Hematopoietic multipotent progenitor cell (in vitro differentiated cells): ENCODE measurements at regions not wholly inside any gene's neighbourhood (a gene's known extent, or its start where the extent isn't known, plus 50 kb on each side); places are given as distances from the start of the nearest gene placed in this dataset. TPM values are rescaled to one million over a fixed set of nuclear protein-coding genes. Genes with fewer than 3 reads are reported as not detected.
"Not testable (repeated sequence)": the region's sequence is repeated elsewhere in the genome, so short reads cannot be mapped to it uniquely, and the experiment has no call there.

ENCODE experiments used
- DNase-seq, 3 donors: peaks; one replicate each; pipeline ENCODE4 v3.0.0-alpha.2; 2011 to 2015; ENCODE audit warnings: low read depth in 2 of 3, low spot score in 2 of 3
- small RNA-seq: library from RNA; depleted of rRNA; stranded (forward); fragments of <200 nt; gene quantifications from one replicate; pipeline ENCODE3, GENCODE V24; 2012

- not testable (repeated sequence) for DNase-seq
Observed at GRCh38 chr14:19344689-19345088, 89.5 kb downstream of the POTEG start.

GRCh38 chr14:19345298-19345911, 88.7 kb downstream of the POTEG start:
- DNase-seq = not testable (repeated sequence)

- not testable (repeated sequence) for DNase-seq
Observed at GRCh38 chr14:19346074-19346480, 88.1 kb downstream of the POTEG start.

GRCh38 chr14:19346636-19347035, 87.5 kb downstream of the POTEG start:
- DNase-seq = not testable (repeated sequence)

GRCh38 chr14:19347112-19347511, 87.0 kb downstream of the POTEG start:
- not testable (repeated sequence) for DNase-seq

Small RNA genes lying in the stretch of these regions (small RNA-seq; reads per million reads assigned to genes)
- not detected for gene AL589743.6
